Left ventricle myocardium inferior (tissue), 1 donor: ENCODE measurements at regions not wholly inside any gene's neighbourhood (a gene's known extent, or its start where the extent isn't known, plus 50 kb on each side); places are given as distances from the start of the nearest gene placed in this dataset.

ENCODE experiments used
- DNase-seq: peaks from one replicate; pipeline ENCODE4 v3.0.0-alpha.2; 2020
- H3K27ac ChIP-seq: fragments of 200-600 bp; replicated peaks from 2 replicates; pipeline ENCODE4 v1.8.0; 2021
- H3K27me3 ChIP-seq: fragments of 200-600 bp; 2 replicates; pipeline ENCODE4 v1.8.0; 2021; ENCODE audit warnings: low read depth
- H3K36me3 ChIP-seq: fragments of 200-600 bp; 2 replicates; pipeline ENCODE4 v1.8.0; 2021
- H3K4me1 ChIP-seq: fragments of 200-600 bp; 2 replicates; pipeline ENCODE4 v1.8.0; 2021
- H3K4me3 ChIP-seq: fragments of 200-600 bp; 2 replicates; pipeline ENCODE4 v1.8.0; 2021; ENCODE audit warnings: mild to moderate bottlenecking, moderate library complexity
- H3K9me3 ChIP-seq: fragments of 200-600 bp; replicated peaks from 2 replicates; pipeline ENCODE4 v1.8.0; 2021
- intact Hi-C: fragments of 100-400 bp; cut with micrococcal nuclease; formaldehyde crosslinking; loops from one replicate; pipeline ENCODE4 v1.11.0; 2022
- TF ChIP-seq, protein P1 (sequence below): fragments of 200-600 bp; IDR thresholded peaks from 2 replicates; pipeline ENCODE4 v1.8.0; 2021; ENCODE audit warnings: antibody characterized with exemption, mild to moderate bottlenecking, borderline replicate concordance
- donor health status: DM: no; HTN: yes; CAD: no; lungs with severe emphysema.

DNA sequence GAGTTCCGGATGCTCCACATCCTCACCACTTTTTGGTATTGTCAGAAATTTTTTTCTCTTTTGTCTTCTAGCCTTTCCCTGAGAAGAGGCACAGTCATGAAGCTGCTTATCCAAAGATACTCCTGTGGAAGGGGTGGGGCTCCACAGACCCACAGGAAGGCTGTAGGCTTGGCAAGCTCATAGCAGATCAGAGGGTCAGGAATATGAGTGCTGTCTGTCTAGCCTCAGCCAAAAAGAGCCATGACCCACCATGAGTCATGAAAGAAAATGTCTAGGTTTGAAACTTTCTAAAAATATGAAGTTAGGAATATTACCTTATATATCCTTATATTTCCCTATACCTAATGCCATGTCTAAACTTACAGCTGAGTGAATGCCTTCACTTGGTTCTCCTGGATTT is 118.2 kb upstream of the THBS1 start:
- Histone ChIP-seq H3K27ac (peak overlapping the region; percentile 62), H3K27me3 (no peaks in the 10 kb centered on the region), H3K4me3 (no peak overlapping the region), H3K4me1 (peaks cover 39% of the 10 kb centered on the region), H3K9me3 (peaks cover 8% of the 10 kb centered on the region), H3K36me3 (no peaks in the 10 kb centered on the region)
- DNase-seq = no peak
- TF ChIP-seq, protein P1, sequence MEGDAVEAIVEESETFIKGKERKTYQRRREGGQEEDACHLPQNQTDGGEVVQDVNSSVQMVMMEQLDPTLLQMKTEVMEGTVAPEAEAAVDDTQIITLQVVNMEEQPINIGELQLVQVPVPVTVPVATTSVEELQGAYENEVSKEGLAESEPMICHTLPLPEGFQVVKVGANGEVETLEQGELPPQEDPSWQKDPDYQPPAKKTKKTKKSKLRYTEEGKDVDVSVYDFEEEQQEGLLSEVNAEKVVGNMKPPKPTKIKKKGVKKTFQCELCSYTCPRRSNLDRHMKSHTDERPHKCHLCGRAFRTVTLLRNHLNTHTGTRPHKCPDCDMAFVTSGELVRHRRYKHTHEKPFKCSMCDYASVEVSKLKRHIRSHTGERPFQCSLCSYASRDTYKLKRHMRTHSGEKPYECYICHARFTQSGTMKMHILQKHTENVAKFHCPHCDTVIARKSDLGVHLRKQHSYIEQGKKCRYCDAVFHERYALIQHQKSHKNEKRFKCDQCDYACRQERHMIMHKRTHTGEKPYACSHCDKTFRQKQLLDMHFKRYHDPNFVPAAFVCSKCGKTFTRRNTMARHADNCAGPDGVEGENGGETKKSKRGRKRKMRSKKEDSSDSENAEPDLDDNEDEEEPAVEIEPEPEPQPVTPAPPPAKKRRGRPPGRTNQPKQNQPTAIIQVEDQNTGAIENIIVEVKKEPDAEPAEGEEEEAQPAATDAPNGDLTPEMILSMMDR = no peak
- intact Hi-C loops = no loop called here

DNA sequence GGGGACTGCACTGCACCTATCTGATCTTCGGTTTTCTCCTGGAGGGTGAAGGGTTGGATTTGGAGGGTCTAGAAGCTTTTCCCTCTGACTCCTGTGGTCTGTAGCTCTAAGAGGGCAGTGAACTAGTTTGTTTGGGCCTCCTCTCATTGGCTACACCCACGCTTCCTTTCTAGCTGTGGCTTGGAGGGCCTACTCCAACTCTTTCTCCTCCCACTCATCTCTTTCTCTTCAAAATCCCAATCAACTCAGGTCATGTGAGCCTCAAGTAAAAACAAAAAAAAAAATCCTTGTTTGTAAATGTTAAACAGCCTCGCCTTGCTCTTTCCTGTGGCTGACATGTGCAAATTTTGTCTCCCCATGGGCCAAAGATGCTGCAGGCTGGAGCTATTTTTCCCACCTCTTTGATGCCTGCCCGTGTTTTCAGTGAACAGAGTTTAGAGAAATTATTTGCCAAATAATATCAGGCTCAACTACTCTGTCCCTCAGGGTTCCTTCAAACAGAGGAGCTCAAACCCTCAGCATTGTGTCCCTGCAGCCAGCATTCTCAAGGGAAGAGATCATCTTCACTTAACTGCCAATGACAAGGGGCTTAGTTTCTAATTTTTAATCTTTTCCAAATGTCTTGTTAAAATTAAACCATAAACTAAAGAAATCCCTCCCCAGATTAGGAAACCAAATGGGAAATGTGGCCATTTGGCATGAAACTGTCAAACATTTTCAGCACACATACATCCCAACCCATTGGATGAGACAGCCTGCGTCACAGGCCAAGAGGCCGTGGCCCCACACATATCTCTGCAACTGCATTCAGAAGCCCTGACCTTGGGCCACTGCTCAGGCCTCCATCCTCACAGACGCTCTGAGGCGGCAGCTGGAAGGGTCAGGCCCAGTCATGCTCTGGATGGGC is 114.8 kb upstream of the THBS1 start:
- DNase-seq = peak; percentile 80
- H3K27me3 ChIP-seq = no peaks in the 10 kb centered on the region
- intact Hi-C loops = no loop called here
- H3K27ac ChIP-seq = peak overlapping the region; percentile 66
- peaks cover 8% of the 10 kb centered on the region for H3K9me3 ChIP-seq
- no peak overlapping the region for H3K4me3 ChIP-seq
- H3K4me1 ChIP-seq = peaks cover 37% of the 10 kb centered on the region
- TF ChIP-seq, protein P1 = no peak
- no peaks in the 10 kb centered on the region for H3K36me3 ChIP-seq

DNA sequence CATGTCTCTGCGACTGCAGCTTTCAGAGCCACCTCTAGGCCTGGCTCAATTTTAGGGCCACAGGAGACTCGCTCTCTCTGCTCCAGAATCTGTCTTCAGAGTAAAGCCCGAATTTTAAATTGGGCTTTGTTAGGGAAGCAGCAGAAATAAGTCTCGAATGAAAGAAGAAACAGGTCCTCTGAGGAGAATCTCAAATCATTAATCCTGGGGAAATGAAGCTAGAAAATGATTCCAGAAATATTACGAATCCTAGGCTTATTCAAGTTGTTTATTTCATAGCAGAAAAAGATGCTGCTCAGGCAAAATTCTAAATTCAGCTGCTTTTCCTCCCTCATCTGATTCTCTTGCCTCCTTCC is 114.2 kb upstream of the THBS1 start:
- Histone ChIP-seq H3K36me3 (no peaks in the 10 kb centered on the region), H3K4me3 (no peak overlapping the region), H3K4me1 (peaks cover 31% of the 10 kb centered on the region), H3K27me3 (no peaks in the 10 kb centered on the region), H3K9me3 (peaks cover 8% of the 10 kb centered on the region), H3K27ac (peak overlapping the region; percentile 66)
- TF ChIP-seq, protein P1 = no peak
- no peak for DNase-seq
- intact Hi-C loops = no loop called here

DNA sequence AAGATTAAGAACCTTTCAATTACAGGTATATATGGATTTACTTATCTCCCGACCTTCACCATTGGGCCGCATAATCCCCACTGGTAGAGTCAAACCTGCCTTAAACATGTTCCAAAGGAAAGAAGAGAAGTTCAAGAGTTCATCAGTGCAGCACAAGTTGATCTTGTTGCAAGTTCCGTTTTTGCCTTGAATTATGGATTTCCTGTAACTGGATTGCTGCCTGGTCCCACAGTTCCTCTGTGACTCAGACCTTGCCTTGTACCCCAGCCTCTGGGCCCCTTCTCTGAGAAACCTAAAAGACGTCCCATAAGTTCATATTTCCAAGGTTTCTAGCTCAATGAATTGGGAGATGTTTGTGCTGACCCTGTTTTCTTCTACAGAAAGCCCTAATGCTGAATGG is 112.5 kb upstream of the THBS1 start:
- no peak overlapping the region for H3K4me3 ChIP-seq
- no peaks in the 10 kb centered on the region for H3K36me3 ChIP-seq
- peaks cover 17% of the 10 kb centered on the region for H3K4me1 ChIP-seq
- H3K27ac ChIP-seq = peak overlapping the region; percentile 66
- no peaks in the 10 kb centered on the region for H3K27me3 ChIP-seq
- peaks cover 8% of the 10 kb centered on the region for H3K9me3 ChIP-seq
- TF ChIP-seq, protein P1 = no peak
- no peak for DNase-seq
- intact Hi-C loops = no loop called here

DNA sequence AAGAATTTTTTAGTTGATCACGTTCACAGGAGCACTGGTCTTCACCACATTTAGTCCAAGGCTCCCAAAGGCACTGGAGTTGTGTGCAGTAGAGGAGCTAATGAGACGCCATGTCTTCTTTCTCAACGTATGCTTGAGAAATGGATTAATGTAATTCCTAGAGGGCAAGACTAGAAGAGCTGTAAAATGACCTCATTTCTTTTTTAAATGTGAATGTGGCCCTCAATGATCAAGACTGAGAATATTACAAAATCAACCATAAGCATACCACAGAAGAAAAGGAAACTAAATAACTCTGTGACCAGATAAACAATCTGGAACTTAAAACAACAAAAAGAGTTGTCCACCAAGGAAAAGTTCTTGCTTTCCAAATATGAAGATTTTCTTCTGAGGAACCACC is 112.1 kb upstream of the THBS1 start:
- H3K4me3 ChIP-seq = no peak overlapping the region
- no peaks in the 10 kb centered on the region for H3K27me3 ChIP-seq
- H3K36me3 ChIP-seq = no peaks in the 10 kb centered on the region
- no peak for DNase-seq
- intact Hi-C loops = no loop called here
- TF ChIP-seq, protein P1 = no peak
- H3K9me3 ChIP-seq = peaks cover 8% of the 10 kb centered on the region
- H3K27ac ChIP-seq = peak overlapping the region; percentile 45
- peaks cover 18% of the 10 kb centered on the region for H3K4me1 ChIP-seq
